Keratinocyte (primary cell): ENCODE measurements at regions not wholly inside any gene's neighbourhood (a gene's known extent, or its start where the extent isn't known, plus 50 kb on each side); places are given as distances from the start of the nearest gene placed in this dataset.

Experiments used
- DNase-seq: peaks from one replicate; pipeline ENCODE4 v3.0.0-alpha.2; 2011; ENCODE audit warnings: low read depth, missing footprints, low spot score
- FAIRE-seq: peaks from 2 replicates; lab custom pipeline; 2011; peaks lifted over from hg19 to GRCh38; lab: Jason Lieb, UNC
- H2AFZ ChIP-seq: 2 replicates; pipeline ENCODE4 v1.6.0; 2012; ENCODE audit warnings: low read length, control low read depth, inconsistent platforms; ENCODE audit not compliant: control insufficient read depth
- H3K27ac ChIP-seq: 2 replicates; pipeline ENCODE4 v1.5.1; 2011; ENCODE audit warnings: low read length; ENCODE audit not compliant: control insufficient read depth, insufficient read depth
- H3K27me3 ChIP-seq: 3 replicates; pipeline ENCODE4 v1.6.0; 2011; ENCODE audit warnings: low read length; ENCODE audit not compliant: control insufficient read depth, insufficient read depth; ENCODE audit errors: extremely low read depth
- H3K36me3 ChIP-seq, 2 experiments: 2 replicates in 1 of 2; 3 replicates in 1 of 2; pipeline ENCODE4 v1.5.1; 2011; ENCODE audit warnings: low read length in 2 of 2, mild to moderate bottlenecking in 1 of 2; ENCODE audit not compliant: control insufficient read depth in 2 of 2, insufficient read depth in 2 of 2; ENCODE audit errors: extremely low read depth in 1 of 2
- H3K4me1 ChIP-seq: 3 replicates; pipeline ENCODE4 v1.5.1; 2011; ENCODE audit warnings: low read length; ENCODE audit not compliant: control insufficient read depth, insufficient read depth; ENCODE audit errors: extremely low read depth
- H3K4me2 ChIP-seq: 3 replicates; pipeline ENCODE4 v1.6.0; 2011; ENCODE audit warnings: low read depth, low read length; ENCODE audit not compliant: control insufficient read depth, insufficient read depth; ENCODE audit errors: extremely low read depth
- H3K4me3 ChIP-seq, 3 experiments: fragments of 200-600 bp in 1 of 3; sonication (generic) in 1 of 3; 2 replicates in 2 of 3; 3 replicates in 1 of 3; pipeline ENCODE4 v1.5.1; 2011 to 2016; ENCODE audit warnings: low read length in 3 of 3, mild to moderate bottlenecking in 3 of 3, control low read depth in 2 of 3, inconsistent platforms in 1 of 3, low read depth in 1 of 3, mixed read lengths in 1 of 3, mixed run types in 1 of 3, moderate library complexity in 1 of 3; ENCODE audit not compliant: control insufficient read depth in 2 of 3, insufficient read depth in 2 of 3; ENCODE audit errors: extremely low read depth in 1 of 3
- H3K79me2 ChIP-seq: 2 replicates; pipeline ENCODE4 v1.6.0; 2012; ENCODE audit warnings: low read length; ENCODE audit not compliant: control insufficient read depth, insufficient read depth
- H3K9ac ChIP-seq: 3 replicates; pipeline ENCODE4 v1.6.0; 2011; ENCODE audit warnings: low read length; ENCODE audit not compliant: control insufficient read depth, insufficient read depth; ENCODE audit errors: extremely low read depth
- H3K9me1 ChIP-seq: 3 replicates; pipeline ENCODE4 v1.6.0; 2011; ENCODE audit warnings: low read length; ENCODE audit not compliant: control insufficient read depth, insufficient read depth; ENCODE audit errors: extremely low read depth
- H3K9me3 ChIP-seq: 2 replicates; pipeline ENCODE4 v1.5.1; 2012; ENCODE audit warnings: low read depth, low read length; ENCODE audit not compliant: control insufficient read depth
- H4K20me1 ChIP-seq: 3 replicates; pipeline ENCODE4 v1.6.0; 2011; ENCODE audit warnings: low read length; ENCODE audit not compliant: control insufficient read depth, insufficient read depth; ENCODE audit errors: extremely low read depth
- CTCF ChIP-seq, 3 experiments: IDR thresholded peaks in 1 of 3; conservative IDR thresholded peaks in 1 of 3; optimal IDR thresholded peaks in 1 of 3; 2 replicates in 2 of 3; 3 replicates in 1 of 3; pipeline versions ENCODE3 to v1.5.1; 2011; ENCODE audit warnings: low read length in 3 of 3, mild to moderate bottlenecking in 3 of 3, moderate library complexity in 2 of 3, control low read depth in 1 of 3, inconsistent platforms in 1 of 3; ENCODE audit not compliant: insufficient read depth in 2 of 3; ENCODE audit errors: extremely low read depth in 1 of 3
- EZH2 ChIP-seq: IDR thresholded peaks from one replicate; pipeline ENCODE4 v1.6.1; 2012; ENCODE audit warnings: inconsistent platforms, mild to moderate bottlenecking, low read length, moderate library complexity
- dilution Hi-C: fragments of 300-500 bp; cut with MboI; formaldehyde crosslinking; loops from one replicate; pipeline ENCODE4 v1.7.0; 2020; ENCODE audit warnings: low sequenced_read_pairs; ENCODE audit not compliant: extremely low pct_ligation_motif_present

- Histone ChIP-seq H3K27me3 (no peaks in the 10 kb centered on the region), H3K4me2 (no peak overlapping the region), H2AFZ (no peak overlapping the region), H3K4me3 (no peak overlapping the region), H3K4me1 (no peaks in the 10 kb centered on the region), H3K79me2 (no peaks in the 10 kb centered on the region), H3K36me3 (no peaks in the 10 kb centered on the region), H3K9me3 (no peaks in the 10 kb centered on the region), H3K9ac (no peak overlapping the region), H3K9me1 (no peaks in the 10 kb centered on the region), H4K20me1 (no peaks in the 10 kb centered on the region), H3K27ac (no peak overlapping the region)
- DNase-seq = no peak
- dilution Hi-C loops = no loop called here
- no peak for FAIRE-seq
- TF ChIP-seq EZH2 (no peak), CTCF (optimal IDR thresholded peaks at IDR 0.05 in 1 of 3, IDR thresholded peaks at IDR 0.05 in 1 of 3, conservative IDR thresholded peaks at IDR 0.05 in 1 of 3; ENCODE audit: extremely low read depth in 1 of 3, insufficient read depth in 2 of 3, low read length in 3 of 3) (no peak)
These were observed 172.8 kb downstream of the ACTL8 start for GRCh38 chr1:17927952-17928351.

- dilution Hi-C loops = no loop called here
- DNase-seq (no peak), FAIRE-seq (no peak)
- Histone ChIP-seq H3K4me2 (no peak overlapping the region), H3K9ac (no peak overlapping the region), H3K27me3 (no peaks in the 10 kb centered on the region), H3K27ac (no peak overlapping the region), H3K4me3 (no peak overlapping the region), H3K79me2 (no peaks in the 10 kb centered on the region), H4K20me1 (no peaks in the 10 kb centered on the region), H3K36me3 (no peaks in the 10 kb centered on the region), H2AFZ (no peak overlapping the region), H3K9me1 (no peaks in the 10 kb centered on the region), H3K4me1 (no peaks in the 10 kb centered on the region), H3K9me3 (no peaks in the 10 kb centered on the region)
- TF ChIP-seq EZH2 (no peak), CTCF (optimal IDR thresholded peaks at IDR 0.05 in 1 of 3, IDR thresholded peaks at IDR 0.05 in 1 of 3, conservative IDR thresholded peaks at IDR 0.05 in 1 of 3; ENCODE audit: extremely low read depth in 1 of 3, insufficient read depth in 2 of 3, low read length in 3 of 3) (no peak)
These were observed 174.1 kb downstream of the ACTL8 start for GRCh38 chr1:17929224-17929623.
